Common myeloid progenitor, CD34-positive (primary cell): ENCODE measurements at regions not wholly inside any gene's neighbourhood (a gene's known extent, or its start where the extent isn't known, plus 50 kb on each side); places are given as distances from the start of the nearest gene placed in this dataset.

Source experiments
- CTCF ChIA-PET: fragments of 350-600 bp; sonication (Branson Sonifier 250); formaldehyde crosslinking; loops from one replicate; lab custom pipeline; 2021; ENCODE audit warnings: antibody characterized with exemption; lab: Charles Lee
- POLR2A ChIA-PET: fragments of 350-600 bp; sonication (Branson Sonifier 250); formaldehyde crosslinking; loops from one replicate; lab custom pipeline; 2021; ENCODE audit warnings: antibody characterized with exemption; lab: Charles Lee
- DNase-seq, 3 donors: peaks; one replicate each; pipeline versions ENCODE4 v3.0.0 to v3.0.0-alpha.2; 2013
- H3K27ac ChIP-seq, 2 experiments: 1 replicate in 1 of 2; 2 replicates in 1 of 2; pipeline ENCODE4 v1.7.0; 2013; ENCODE audit warnings: inconsistent platforms in 2 of 2, low read length in 2 of 2, mild to moderate bottlenecking in 2 of 2, low read depth in 1 of 2, moderate library complexity in 1 of 2; ENCODE audit not compliant: severe bottlenecking in 2 of 2, insufficient read depth in 1 of 2, poor library complexity in 1 of 2
- H3K27me3 ChIP-seq, 5 experiments: replicated peaks in 2 of 5; 1 replicate in 3 of 5; 2 replicates in 2 of 5; pipeline versions ENCODE4 v1.6.1 to v1.7.0; 2013; ENCODE audit warnings: low read length in 4 of 5, mild to moderate bottlenecking in 2 of 5, moderate library complexity in 2 of 5, inconsistent platforms in 1 of 5; ENCODE audit not compliant: insufficient read depth in 5 of 5, control insufficient read depth in 4 of 5
- H3K36me3 ChIP-seq, 4 experiments: 1 replicate in 2 of 4; 2 replicates in 2 of 4; pipeline versions ENCODE4 v1.6.1 to v1.7.0; 2013; ENCODE audit warnings: low read length in 3 of 4, control low read depth in 1 of 4, mild to moderate bottlenecking in 1 of 4; ENCODE audit not compliant: control insufficient read depth in 4 of 4, insufficient read depth in 4 of 4
- H3K4me1 ChIP-seq, 4 experiments: 1 replicate in 3 of 4; 2 replicates in 1 of 4; pipeline versions ENCODE4 v1.6.1 to v1.7.1; 2013; ENCODE audit warnings: low read length in 3 of 4, mild to moderate bottlenecking in 3 of 4, control low read depth in 1 of 4, inconsistent platforms in 1 of 4, moderate library complexity in 1 of 4; ENCODE audit not compliant: control insufficient read depth in 4 of 4, insufficient read depth in 4 of 4; ENCODE audit errors: control extremely low read depth in 1 of 4
- H3K4me3 ChIP-seq, 7 experiments: 1 replicate in 4 of 7; 2 replicates in 3 of 7; pipeline versions ENCODE4 v1.5.1 to v1.7.0; 2013; ENCODE audit warnings: mild to moderate bottlenecking in 7 of 7, low read length in 6 of 7, moderate library complexity in 6 of 7, inconsistent platforms in 2 of 7, low read depth in 2 of 7, control low read depth in 1 of 7; ENCODE audit not compliant: insufficient read depth in 4 of 7, control insufficient read depth in 1 of 7; ENCODE audit errors: extremely low read depth in 1 of 7
- H3K9me3 ChIP-seq, 5 experiments: 1 replicate in 4 of 5; 2 replicates in 1 of 5; pipeline versions ENCODE4 v1.6.1 to v1.7.1; 2013; ENCODE audit warnings: low read length in 4 of 5, mild to moderate bottlenecking in 2 of 5, inconsistent platforms in 1 of 5, low read depth in 1 of 5, moderate library complexity in 1 of 5; ENCODE audit not compliant: control insufficient read depth in 4 of 5, insufficient read depth in 2 of 5; ENCODE audit errors: control extremely low read depth in 1 of 5
- WGBS: methylation state at CpG from one replicate; pipeline ENCODE4 v1.1.5; 2013; ENCODE audit not compliant: insufficient coverage; 5-methylcytosine and 5-hydroxymethylcytosine counted together

DNA sequence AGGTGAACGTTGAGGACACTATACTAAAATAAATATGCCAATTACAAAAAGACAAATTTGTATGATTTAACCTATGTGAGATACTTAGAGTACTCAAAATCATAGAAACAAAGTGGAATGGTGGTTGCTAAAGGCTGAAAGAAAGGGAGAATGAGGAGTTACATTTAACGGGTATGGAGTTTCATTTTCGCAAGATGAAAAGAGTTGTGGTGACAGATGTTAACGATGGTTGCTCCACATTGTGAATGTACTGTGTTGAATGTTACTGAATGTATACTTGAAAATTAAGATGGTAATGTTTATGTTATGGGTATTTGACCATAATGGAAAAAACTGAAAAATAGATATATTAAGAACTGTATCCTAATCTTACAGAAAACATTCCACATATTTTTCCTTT, 51.3 kb upstream of the MOCS2 start:
- no peak overlapping the region for H3K27ac ChIP-seq
- no peak for DNase-seq
- POLR2A ChIA-PET: no interaction called here
- H3K36me3 ChIP-seq: no peaks in the 10 kb centered on the region
- H3K27me3 ChIP-seq: no peaks in the 10 kb centered on the region
- CTCF ChIA-PET: no interaction called here
- H3K4me1 ChIP-seq: no peaks in the 10 kb centered on the region
- WGBS: 93% methylated on average over 2 of the region's 4 CpGs
- no peak overlapping the region for H3K4me3 ChIP-seq
- no peaks in the 10 kb centered on the region for H3K9me3 ChIP-seq

- no peak for DNase-seq
- Histone ChIP-seq H3K27ac (no peak overlapping the region), H3K27me3 (no peaks in the 10 kb centered on the region), H3K9me3 (no peaks in the 10 kb centered on the region), H3K36me3 (no peaks in the 10 kb centered on the region), H3K4me1 (no peaks in the 10 kb centered on the region), H3K4me3 (no peak overlapping the region)
- 100% methylated on average over 2 of the region's 2 CpGs for WGBS
- ChIA-PET CTCF (interaction anchor here (0.8 kb wide), 1 partner anchor 1054 kb away, joined by 3 read pairs; no protein-coding TSS in a partner anchor), POLR2A (no interaction called here)
Measured at GRCh38 chr5:53161876-53162275, 52.3 kb upstream of the MOCS2 start.

DNA sequence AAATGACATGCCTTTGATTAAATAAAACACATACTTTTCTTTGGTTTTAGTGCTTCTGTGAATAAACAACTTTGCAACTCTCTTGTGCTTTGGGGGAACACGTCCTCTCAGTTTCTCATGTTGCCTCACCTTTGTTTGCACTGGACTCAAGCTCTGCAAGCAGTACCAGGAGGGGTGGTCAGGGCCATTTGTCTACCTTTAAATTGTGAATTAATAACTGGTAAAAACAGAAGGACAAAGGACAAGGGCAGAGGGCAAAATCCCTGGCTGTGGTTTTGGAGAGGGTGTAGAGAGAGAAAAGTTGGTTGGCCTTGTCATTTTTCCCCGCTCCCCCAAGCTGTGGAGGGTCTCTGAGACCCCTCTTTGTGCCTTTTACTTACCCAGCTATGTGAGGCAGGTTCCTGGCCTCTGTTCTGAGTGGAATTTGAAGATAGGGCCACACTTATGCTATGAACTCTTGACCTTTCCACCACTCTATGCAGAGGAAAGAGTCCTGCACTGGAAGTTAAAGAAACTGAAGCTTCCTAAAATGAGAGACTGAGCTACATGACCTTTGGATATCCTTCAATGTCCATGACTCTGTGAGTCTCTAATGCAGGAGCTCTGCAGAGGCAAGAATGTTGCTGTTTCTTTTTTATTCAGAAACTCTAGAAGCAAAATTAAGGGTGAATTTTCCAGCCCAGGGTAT, 55.1 kb upstream of the MOCS2 start:
- no peaks in the 10 kb centered on the region for H3K36me3 ChIP-seq
- no peak overlapping the region for H3K4me3 ChIP-seq
- H3K27me3 ChIP-seq: no peaks in the 10 kb centered on the region
- POLR2A ChIA-PET: no interaction called here
- H3K9me3 ChIP-seq: no peaks in the 10 kb centered on the region
- CTCF ChIA-PET: interaction anchor here (1.5 to 1.9 kb wide), 2 partner anchors 12 to 216 kb away, joined by 4 read pairs; no protein-coding TSS in a partner anchor
- H3K4me1 ChIP-seq: no peaks in the 10 kb centered on the region
- DNase-seq: no peak
- H3K27ac ChIP-seq: no peak overlapping the region
- 93% methylated on average over 2 of the region's 2 CpGs for WGBS

GRCh38 chr5:53165431-53166182, 56.0 kb upstream of the MOCS2 start:
- H3K27ac ChIP-seq: no peak overlapping the region
- no peak for DNase-seq
- H3K9me3 ChIP-seq: no peaks in the 10 kb centered on the region
- no peaks in the 10 kb centered on the region for H3K4me1 ChIP-seq
- 72% methylated on average over 3 of the region's 5 CpGs for WGBS
- no peak overlapping the region for H3K4me3 ChIP-seq
- no peaks in the 10 kb centered on the region for H3K36me3 ChIP-seq
- CTCF ChIA-PET: interaction anchor here (1.7 to 1.9 kb wide), 2 partner anchors 11 to 1066 kb away, joined by 4 to 5 read pairs; no protein-coding TSS in a partner anchor
- no peaks in the 10 kb centered on the region for H3K27me3 ChIP-seq
- POLR2A ChIA-PET: no interaction called here

DNA sequence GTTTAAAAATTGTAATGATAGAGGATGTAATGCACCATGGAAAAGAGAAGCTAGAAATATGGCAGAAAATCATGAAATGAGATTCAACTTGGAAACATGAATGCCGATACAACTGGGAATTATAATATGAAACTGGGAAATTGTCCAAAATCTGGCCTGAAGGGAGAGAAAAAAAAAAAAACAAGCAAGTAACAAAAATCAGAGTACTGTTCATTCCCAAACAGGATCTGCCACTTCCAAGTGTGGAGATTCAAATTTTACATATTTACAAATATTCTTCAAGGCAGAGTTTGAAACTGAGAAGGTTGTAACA, 56.6 kb upstream of the MOCS2 start:
- Histone ChIP-seq H3K36me3 (no peaks in the 10 kb centered on the region), H3K4me1 (no peaks in the 10 kb centered on the region), H3K4me3 (no peak overlapping the region), H3K27me3 (no peaks in the 10 kb centered on the region), H3K27ac (no peak overlapping the region), H3K9me3 (no peaks in the 10 kb centered on the region)
- ChIA-PET CTCF (interaction anchor here (1.7 to 1.9 kb wide), 2 partner anchors 10 to 1065 kb away, joined by 4 to 5 read pairs; no protein-coding TSS in a partner anchor), POLR2A (no interaction called here)
- DNase-seq: no peak
- 100% methylated on average over 1 of the region's 1 CpG for WGBS

- no peak for DNase-seq
- no peak overlapping the region for H3K4me3 ChIP-seq
- ChIA-PET CTCF (interaction anchor here (2.5 kb wide), 1 partner anchor 1067 kb away, joined by 6 read pairs; no protein-coding TSS in a partner anchor), POLR2A (no interaction called here)
- no peaks in the 10 kb centered on the region for H3K4me1 ChIP-seq
- no CpG with 5 or more reads among the region's 1 CpG for WGBS
- no peak overlapping the region for H3K27ac ChIP-seq
- H3K9me3 ChIP-seq: no peaks in the 10 kb centered on the region
- no peaks in the 10 kb centered on the region for H3K36me3 ChIP-seq
- H3K27me3 ChIP-seq: no peaks in the 10 kb centered on the region
Measured at GRCh38 chr5:53167836-53168235, 58.3 kb upstream of the MOCS2 start.

GRCh38 chr5:53169933-53170332, 60.4 kb upstream of the MOCS2 start:
- Histone ChIP-seq H3K27ac (no peak overlapping the region), H3K36me3 (no peaks in the 10 kb centered on the region), H3K9me3 (no peaks in the 10 kb centered on the region), H3K4me1 (no peaks in the 10 kb centered on the region), H3K4me3 (no peak overlapping the region), H3K27me3 (no peaks in the 10 kb centered on the region)
- ChIA-PET CTCF (interaction anchor here (0.6 to 1.9 kb wide), 8 partner anchors 17 to 1636 kb away, joined by 3 to 9 read pairs (median 4); no protein-coding TSS in a partner anchor), POLR2A (no interaction called here)
- WGBS: 41% methylated on average over 2 of the region's 3 CpGs
- DNase-seq: no peak
